Adrenal gland (tissue), 9 donors: ENCODE measurements at regions not wholly inside any gene's neighbourhood (a gene's known extent, or its start where the extent isn't known, plus 50 kb on each side); places are given as distances from the start of the nearest gene placed in this dataset.

ENCODE experiments used
- DNase-seq, 7 donors: peaks; one replicate each; pipeline ENCODE4 v3.0.0-alpha.2; 2019 to 2020
- H3K27ac ChIP-seq, 5 donors: fragments of 200-600 bp; sonication (generic) in 4 of 5; 1 replicate in 3 of 5; 2 replicates in 2 of 5; pipeline versions ENCODE4 v1.5.1 to v1.8.0; 2016 to 2020; ENCODE audit warnings: mild to moderate bottlenecking in 1 of 5
- H3K27me3 ChIP-seq: fragments of 200-600 bp; 2 replicates; pipeline ENCODE4 v1.8.0; 2021
- H3K36me3 ChIP-seq, 2 donors: fragments of 200-600 bp; replicated peaks in 1 of 2; 1 replicate in 1 of 2; 2 replicates in 1 of 2; pipeline versions ENCODE4 v1.5.1 to v1.8.0; 2018 to 2022
- H3K4me1 ChIP-seq, 2 donors: fragments of 200-600 bp; replicated peaks in 1 of 2; 1 replicate in 1 of 2; 2 replicates in 1 of 2; pipeline versions ENCODE4 v1.5.1 to v1.8.0; 2018 to 2021
- H3K4me3 ChIP-seq, 4 donors: fragments of 200-600 bp; sonication (generic) in 3 of 4; one replicate each; pipeline ENCODE4 v1.5.1; 2016 to 2018
- H3K9me3 ChIP-seq, 3 donors: fragments of 200-600 bp; sonication (generic) in 1 of 3; replicated peaks in 1 of 3; 1 replicate in 2 of 3; 2 replicates in 1 of 3; pipeline versions ENCODE4 v1.5.1 to v1.8.0; 2016 to 2021
- POLR2A ChIP-seq, 2 donors: fragments of 450-650 bp; IDR thresholded peaks; one replicate each; pipeline ENCODE4 v1.6.1; 2017; ENCODE audit warnings: antibody characterized with exemption in 2 of 2, mild to moderate bottlenecking in 2 of 2, moderate library complexity in 1 of 2
- WGBS, 4 donors: extraction: QIAGEN DNeasy Blood & Tissue Kit in 2 of 4; methylation state at CpG; one replicate each; pipeline versions ENCODE4 v1.1.5 to v1.1.7; 2013 to 2017; 5-methylcytosine and 5-hydroxymethylcytosine counted together
- intact Hi-C, 2 donors: fragments of 100-400 bp; cut with DNase I; formaldehyde crosslinking; loops; one replicate each; pipeline versions ENCODE4 v1.14.1 to v1.15.0; 2022 to 2023
- TF ChIP-seq, protein P1 (sequence below), 6 experiments: fragments of 450-650 bp in 4 of 6; fragments of 200-600 bp in 2 of 6; sonication (generic) in 1 of 6; IDR thresholded peaks; 1 replicate in 5 of 6; 2 replicates in 1 of 6; pipeline versions ENCODE4 v1.5.1 to v1.8.0; 2016 to 2021; ENCODE audit warnings: antibody characterized with exemption in 6 of 6, mild to moderate bottlenecking in 2 of 6, moderate library complexity in 1 of 6
- donor health status: healthy with polysubstance abuse.
- donor health status: Bipolar disorder and iron deficiency.
- donor health status: DM: yes; HTN: yes; CAD: no.
- donor health status: DM: no; HTN: no; CAD: no.
- donor health status: DM: no; HTN: no; CAD: no.

GRCh38 chr2:100222844-100223243 is 80.5 kb upstream of the AFF3 start:
- intact Hi-C loops, result no loop called here
- no peaks in the 10 kb centered on the region for H3K4me1 ChIP-seq
- no peak for DNase-seq
- TF ChIP-seq, protein P1, sequence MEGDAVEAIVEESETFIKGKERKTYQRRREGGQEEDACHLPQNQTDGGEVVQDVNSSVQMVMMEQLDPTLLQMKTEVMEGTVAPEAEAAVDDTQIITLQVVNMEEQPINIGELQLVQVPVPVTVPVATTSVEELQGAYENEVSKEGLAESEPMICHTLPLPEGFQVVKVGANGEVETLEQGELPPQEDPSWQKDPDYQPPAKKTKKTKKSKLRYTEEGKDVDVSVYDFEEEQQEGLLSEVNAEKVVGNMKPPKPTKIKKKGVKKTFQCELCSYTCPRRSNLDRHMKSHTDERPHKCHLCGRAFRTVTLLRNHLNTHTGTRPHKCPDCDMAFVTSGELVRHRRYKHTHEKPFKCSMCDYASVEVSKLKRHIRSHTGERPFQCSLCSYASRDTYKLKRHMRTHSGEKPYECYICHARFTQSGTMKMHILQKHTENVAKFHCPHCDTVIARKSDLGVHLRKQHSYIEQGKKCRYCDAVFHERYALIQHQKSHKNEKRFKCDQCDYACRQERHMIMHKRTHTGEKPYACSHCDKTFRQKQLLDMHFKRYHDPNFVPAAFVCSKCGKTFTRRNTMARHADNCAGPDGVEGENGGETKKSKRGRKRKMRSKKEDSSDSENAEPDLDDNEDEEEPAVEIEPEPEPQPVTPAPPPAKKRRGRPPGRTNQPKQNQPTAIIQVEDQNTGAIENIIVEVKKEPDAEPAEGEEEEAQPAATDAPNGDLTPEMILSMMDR (IDR thresholded peaks at IDR 0.05), result no peak
- no peak for TF ChIP-seq POLR2A (IDR thresholded peaks at IDR 0.05)
- no peaks in the 10 kb centered on the region for H3K36me3 ChIP-seq
- H3K27ac ChIP-seq, result no peak overlapping the region
- H3K4me3 ChIP-seq, result no peak overlapping the region
- WGBS, 4 donors, result 90 to 92% (median 91%) methylated on average over 2 of the region's 2 CpGs
- no peaks in the 10 kb centered on the region for H3K9me3 ChIP-seq
- no peaks in the 10 kb centered on the region for H3K27me3 ChIP-seq

DNA sequence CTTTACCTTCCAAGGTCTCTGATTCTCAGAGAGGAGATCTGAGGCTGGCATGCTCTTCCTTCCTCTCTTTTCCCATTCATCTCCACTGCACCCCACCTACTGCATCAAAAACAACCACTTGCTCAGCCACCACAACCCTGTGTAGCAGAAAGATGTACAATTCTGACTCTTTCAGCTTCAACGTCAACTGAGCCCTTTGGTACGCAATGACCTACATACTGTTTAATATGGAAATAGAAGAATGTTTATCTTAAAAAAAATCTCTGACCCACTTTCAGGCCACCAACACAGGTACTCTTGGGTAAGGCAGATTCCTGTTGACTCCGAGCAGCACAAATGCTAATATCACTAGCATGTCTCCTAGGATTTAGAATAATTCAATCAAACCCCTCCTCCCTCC is 76.2 kb upstream of the AFF3 start:
- Histone ChIP-seq H3K36me3 (no peaks in the 10 kb centered on the region), H3K9me3 (no peaks in the 10 kb centered on the region), H3K27me3 (no peaks in the 10 kb centered on the region), H3K27ac (no peak overlapping the region), H3K4me3 (no peak overlapping the region), H3K4me1 (no peaks in the 10 kb centered on the region)
- TF ChIP-seq POLR2A (IDR thresholded peaks at IDR 0.05), result no peak
- TF ChIP-seq, protein P1 (IDR thresholded peaks at IDR 0.05), result no peak
- intact Hi-C loops, result no loop called here
- no peak for DNase-seq
- WGBS, 4 donors, result 90 to 94% (median 93%) methylated on average over 3 of the region's 3 CpGs

- H3K4me3 ChIP-seq, result no peak overlapping the region
- H3K36me3 ChIP-seq, result no peaks in the 10 kb centered on the region
- no peak overlapping the region for H3K27ac ChIP-seq
- H3K4me1 ChIP-seq, result no peaks in the 10 kb centered on the region
- no peak for TF ChIP-seq POLR2A (IDR thresholded peaks at IDR 0.05)
- TF ChIP-seq, protein P1 (IDR thresholded peaks at IDR 0.05), result no peak
- 90 to 100% (median 97%) methylated on average over 3 to 6 of the region's 6 CpGs for WGBS, 4 donors
- H3K27me3 ChIP-seq, result no peaks in the 10 kb centered on the region
- DNase-seq, result no peak
- H3K9me3 ChIP-seq, result no peaks in the 10 kb centered on the region
- intact Hi-C loops, result no loop called here
These were observed 74.9 kb upstream of the AFF3 start for GRCh38 chr2:100217323-100217722.

- no peaks in the 10 kb centered on the region for H3K27me3 ChIP-seq
- no peaks in the 10 kb centered on the region for H3K9me3 ChIP-seq
- no peaks in the 10 kb centered on the region for H3K4me1 ChIP-seq
- no peak overlapping the region for H3K27ac ChIP-seq
- DNase-seq, result no peak
- TF ChIP-seq, protein P1 (IDR thresholded peaks at IDR 0.05), result no peak
- no peak for TF ChIP-seq POLR2A (IDR thresholded peaks at IDR 0.05)
- H3K36me3 ChIP-seq, result no peaks in the 10 kb centered on the region
- intact Hi-C loops, result no loop called here
- H3K4me3 ChIP-seq, result no peak overlapping the region
- 86 to 97% (median 95%) methylated on average over 5 of the region's 5 CpGs for WGBS, 4 donors
These were observed 73.6 kb upstream of the AFF3 start for GRCh38 chr2:100216015-100216414.
